ENCODE measurements at regions not wholly inside any gene's neighbourhood (a gene's known extent, or its start where the extent isn't known, plus 50 kb on each side); places are given as distances from the start of the nearest gene placed in this dataset.
A peak's percentile ranks its signal among the peaks of the same experiment; 100 is the strongest.

DNA sequence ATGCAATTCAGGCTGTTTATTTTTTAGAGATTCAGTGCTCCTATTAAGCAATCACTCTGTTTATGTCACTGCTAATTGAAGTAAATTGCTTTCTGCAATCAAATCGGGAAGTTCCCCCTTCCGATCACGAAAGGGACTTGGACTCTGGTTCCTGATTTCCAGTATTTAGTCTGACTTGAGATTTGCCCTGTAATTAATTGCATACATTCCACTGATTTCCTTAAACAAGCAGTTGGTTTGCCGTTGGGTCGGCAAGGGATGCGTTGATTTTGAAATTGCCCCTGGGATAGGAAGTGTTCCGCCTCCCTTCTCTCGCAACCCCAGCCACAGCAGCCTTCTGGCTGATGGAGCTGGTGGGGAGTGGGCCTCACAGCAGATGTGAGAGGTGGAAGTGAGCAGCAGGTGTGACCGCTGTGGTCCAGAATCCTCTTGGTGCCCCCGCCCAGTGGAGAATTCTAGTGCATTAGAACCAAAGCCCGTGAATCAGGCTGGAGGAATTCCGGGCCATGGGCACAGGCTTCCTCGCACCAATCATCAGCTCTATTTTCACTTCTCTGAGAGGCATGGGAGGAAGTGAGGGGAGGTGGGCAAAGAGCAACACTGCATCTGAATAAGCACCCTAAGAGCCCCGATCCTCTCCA lies 102.5 kb downstream of the SPRY4 start:
- H3K27me3 ChIP-seq (ENCODE audit: control insufficient read depth, insufficient read depth, low read length): peaks cover 3% of the 10 kb centered on the region
- no peak overlapping the region for H3K27ac ChIP-seq (ENCODE audit: low read length)
- H3K9me3 ChIP-seq (replicated peaks; ENCODE audit: control insufficient read depth, low read depth, low read length): no peaks in the 10 kb centered on the region
- no peaks in the 10 kb centered on the region for H3K36me3 ChIP-seq (ENCODE audit: control insufficient read depth, insufficient read depth, low read length)
- 20% methylated on average over 2 of the region's 14 CpGs for WGBS (ENCODE audit: insufficient coverage)
- H3K4me1 ChIP-seq (ENCODE audit: control insufficient read depth, insufficient read depth, low read length): peaks cover 27% of the 10 kb centered on the region
- DNase-seq: no peak
- H3K4me3 ChIP-seq (ENCODE audit: low read length): no peak overlapping the region

DNA sequence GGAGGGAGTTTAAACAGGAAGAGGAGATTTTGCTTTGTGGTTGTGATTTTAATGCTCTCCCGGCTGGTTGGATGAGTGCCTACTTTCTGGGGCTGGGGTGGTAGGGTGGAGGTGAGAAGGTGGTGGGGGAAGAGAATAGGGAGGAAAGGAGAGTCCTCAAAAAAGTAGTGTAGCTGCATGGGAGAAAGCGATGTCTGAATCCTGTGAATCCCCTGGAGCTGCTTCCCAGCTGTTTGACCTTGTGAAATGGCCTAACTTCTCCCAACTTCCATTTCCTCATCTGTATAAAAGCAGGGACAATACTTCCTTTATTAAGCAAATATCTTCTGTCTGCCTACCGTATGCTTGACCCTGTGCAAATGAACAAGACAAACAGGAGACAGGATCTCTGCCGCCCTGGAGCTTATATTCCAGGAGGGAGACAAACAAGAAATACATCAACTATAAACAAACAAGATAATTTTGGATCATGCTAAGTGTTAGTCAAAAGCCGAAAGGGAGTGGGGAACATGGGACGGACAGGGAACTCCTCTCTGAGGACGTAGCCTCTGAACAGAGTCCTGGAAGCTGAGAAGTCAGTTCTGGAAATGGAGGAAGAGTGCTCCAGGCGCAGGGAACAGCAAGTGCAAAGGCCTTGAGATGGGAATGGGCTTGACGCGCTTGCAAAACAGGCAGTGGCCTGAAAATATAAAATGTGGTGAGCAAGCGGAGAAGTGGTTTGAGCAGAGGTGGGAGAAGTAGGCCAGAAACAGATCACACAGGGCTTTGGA lies 103.5 kb downstream of the SPRY4 start:
- Histone ChIP-seq H3K4me1 (ENCODE audit: control insufficient read depth, insufficient read depth, low read length) (peaks cover 37% of the 10 kb centered on the region), H3K36me3 (ENCODE audit: control insufficient read depth, insufficient read depth, low read length) (no peaks in the 10 kb centered on the region), H3K9me3 (replicated peaks; ENCODE audit: control insufficient read depth, low read depth, low read length) (no peaks in the 10 kb centered on the region), H3K4me3 (ENCODE audit: low read length) (no peak overlapping the region), H3K27ac (ENCODE audit: low read length) (peak overlapping the region; percentile 42), H3K27me3 (ENCODE audit: control insufficient read depth, insufficient read depth, low read length) (peaks cover 3% of the 10 kb centered on the region)
- 69% methylated on average over 8 of the region's 11 CpGs for WGBS (ENCODE audit: insufficient coverage)
- peak; percentile 69 for DNase-seq

GRCh38 chr5:142219146-142219545 lies 105.7 kb downstream of the SPRY4 start:
- Histone ChIP-seq H3K27me3 (ENCODE audit: control insufficient read depth, insufficient read depth, low read length) (peaks cover 3% of the 10 kb centered on the region), H3K9me3 (replicated peaks; ENCODE audit: control insufficient read depth, low read depth, low read length) (no peaks in the 10 kb centered on the region), H3K36me3 (ENCODE audit: control insufficient read depth, insufficient read depth, low read length) (no peaks in the 10 kb centered on the region), H3K4me1 (ENCODE audit: control insufficient read depth, insufficient read depth, low read length) (peaks cover 42% of the 10 kb centered on the region), H3K27ac (ENCODE audit: low read length) (no peak overlapping the region), H3K4me3 (ENCODE audit: low read length) (no peak overlapping the region)
- WGBS (ENCODE audit: insufficient coverage): 90% methylated on average over 5 of the region's 7 CpGs
- no peak for DNase-seq

DNA sequence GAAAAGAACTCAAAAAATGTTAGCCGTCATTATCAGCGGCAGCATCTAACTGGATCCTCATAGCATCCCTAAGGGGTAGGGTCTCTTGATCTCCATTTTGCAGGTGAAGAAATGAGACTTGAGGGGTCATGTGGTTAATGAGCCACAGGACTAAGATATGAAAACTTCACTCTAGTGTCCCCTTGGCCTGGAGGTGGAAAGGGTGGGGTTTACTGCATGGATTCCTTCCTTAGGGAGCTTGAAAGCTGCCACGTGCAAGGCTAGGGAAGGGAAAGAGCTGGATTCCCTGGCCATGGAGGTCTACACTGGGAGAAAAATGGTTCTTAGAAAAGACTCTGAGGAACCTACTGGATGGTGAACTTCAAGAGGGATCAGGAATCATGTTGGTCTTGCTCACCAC lies 107.9 kb downstream of the SPRY4 start:
- DNase-seq: peak; percentile 53
- no peaks in the 10 kb centered on the region for H3K36me3 ChIP-seq (ENCODE audit: control insufficient read depth, insufficient read depth, low read length)
- no peak overlapping the region for H3K27ac ChIP-seq (ENCODE audit: low read length)
- H3K4me1 ChIP-seq (ENCODE audit: control insufficient read depth, insufficient read depth, low read length): peaks cover 29% of the 10 kb centered on the region
- no peak overlapping the region for H3K4me3 ChIP-seq (ENCODE audit: low read length)
- H3K9me3 ChIP-seq (replicated peaks; ENCODE audit: control insufficient read depth, low read depth, low read length): no peaks in the 10 kb centered on the region
- 59% methylated on average over 3 of the region's 3 CpGs for WGBS (ENCODE audit: insufficient coverage)
- peaks cover 3% of the 10 kb centered on the region for H3K27me3 ChIP-seq (ENCODE audit: control insufficient read depth, insufficient read depth, low read length)

DNA sequence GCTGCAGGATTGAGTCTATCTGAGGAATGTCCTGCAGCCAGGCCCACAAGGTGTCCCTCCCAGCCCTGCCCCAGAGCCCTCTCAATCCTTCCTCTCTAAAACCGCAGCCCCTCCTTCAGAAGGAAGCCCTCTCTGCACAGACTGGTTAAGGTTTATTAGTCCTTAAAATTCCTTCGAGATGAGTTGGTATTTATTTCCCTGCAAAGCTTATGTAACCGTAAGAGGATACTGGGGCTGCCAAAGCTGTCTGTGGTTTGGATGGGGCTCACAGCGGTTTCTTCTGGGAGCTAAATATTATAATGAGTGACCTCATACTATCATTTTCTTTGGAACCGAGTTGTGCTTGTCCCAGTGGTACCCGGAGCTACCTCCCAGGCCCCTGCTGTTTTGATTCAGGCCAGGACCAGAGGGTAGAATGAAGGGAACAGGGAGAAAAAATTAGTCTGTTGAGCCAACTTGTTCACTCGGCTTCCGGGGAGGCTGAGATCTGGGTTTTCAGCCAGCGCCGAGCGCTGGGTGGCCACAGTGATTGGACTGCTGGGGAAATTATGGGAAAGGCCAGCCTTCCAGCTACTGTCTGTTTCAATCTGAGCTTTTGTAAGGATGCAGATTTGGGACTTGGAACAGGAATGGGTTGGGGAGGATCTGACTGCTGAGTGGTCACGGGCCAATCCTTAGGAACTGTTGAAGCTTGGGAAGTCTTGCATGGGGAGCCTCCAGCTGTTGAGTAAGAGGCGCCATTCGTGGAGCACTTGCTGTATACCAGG lies 107.5 kb downstream of the NDFIP1 start:
- peak overlapping the region; percentile 75 for H3K27ac ChIP-seq (ENCODE audit: low read length)
- 15% methylated on average over 6 of the region's 14 CpGs for WGBS (ENCODE audit: insufficient coverage)

DNA sequence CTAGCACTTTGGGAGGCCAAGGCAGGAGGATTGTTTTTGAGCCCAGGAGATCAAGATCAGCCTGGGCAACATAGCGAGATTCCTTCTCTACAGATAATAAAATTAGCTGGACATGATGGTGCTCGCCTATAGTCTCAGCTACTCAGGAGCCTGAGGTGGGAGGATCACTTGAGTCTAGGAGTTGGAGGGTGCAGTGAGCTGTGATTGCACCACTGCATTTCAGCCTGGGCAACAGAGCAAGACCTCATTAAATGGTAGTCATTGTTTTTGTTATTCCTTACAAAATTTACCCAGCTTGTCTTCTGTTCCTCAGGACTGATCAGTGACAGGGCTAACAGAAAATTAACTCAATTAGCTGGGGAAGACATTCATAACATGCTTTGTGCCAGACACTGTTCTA lies 104.5 kb downstream of the NDFIP1 start:
- DNase-seq: no peak
- Histone ChIP-seq H3K36me3 (ENCODE audit: control insufficient read depth, insufficient read depth, low read length) (no peaks in the 10 kb centered on the region), H3K4me3 (ENCODE audit: low read length) (no peak overlapping the region), H3K27me3 (ENCODE audit: control insufficient read depth, insufficient read depth, low read length) (peaks cover 2% of the 10 kb centered on the region), H3K9me3 (replicated peaks; ENCODE audit: control insufficient read depth, low read depth, low read length) (no peaks in the 10 kb centered on the region), H3K27ac (ENCODE audit: low read length) (no peak overlapping the region), H3K4me1 (ENCODE audit: control insufficient read depth, insufficient read depth, low read length) (peaks cover 17% of the 10 kb centered on the region)
- no CpG with 5 or more reads among the region's 2 CpGs for whole genome bisulfite sequencing (ENCODE audit: insufficient coverage)

More for the DNA sequence above, 107.5 kb downstream of the NDFIP1 start:
- DNase-seq: peak; percentile 97
- H3K36me3 ChIP-seq (ENCODE audit: control insufficient read depth, insufficient read depth, low read length): no peaks in the 10 kb centered on the region
- no peak overlapping the region for H3K4me3 ChIP-seq (ENCODE audit: low read length)
- no peaks in the 10 kb centered on the region for H3K9me3 ChIP-seq (replicated peaks; ENCODE audit: control insufficient read depth, low read depth, low read length)
- H3K27me3 ChIP-seq (ENCODE audit: control insufficient read depth, insufficient read depth, low read length): no peaks in the 10 kb centered on the region
- peaks cover 22% of the 10 kb centered on the region for H3K4me1 ChIP-seq (ENCODE audit: control insufficient read depth, insufficient read depth, low read length)

DNA sequence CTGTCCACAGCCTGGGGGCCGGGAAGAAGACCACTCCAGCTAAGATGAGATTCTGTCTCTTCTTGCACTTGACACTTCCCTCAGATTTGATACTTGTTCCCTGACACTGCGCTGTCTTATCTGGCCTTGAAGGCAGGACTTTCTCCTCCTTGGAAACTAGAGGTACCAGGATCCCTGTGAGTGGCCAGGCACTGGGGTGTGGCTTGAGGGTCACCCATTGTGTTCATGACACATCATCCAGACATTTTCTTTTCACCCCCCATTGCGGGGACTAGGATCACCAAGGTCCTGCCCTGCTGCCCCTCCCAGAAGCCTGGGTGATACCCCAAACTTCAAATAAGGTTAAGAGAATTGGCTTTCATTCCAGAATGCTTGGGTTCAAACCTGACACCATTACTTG lies 103.3 kb downstream of the NDFIP1 start:
- DNase-seq: no peak
- Histone ChIP-seq H3K27me3 (ENCODE audit: control insufficient read depth, insufficient read depth, low read length) (peaks cover 2% of the 10 kb centered on the region), H3K4me1 (ENCODE audit: control insufficient read depth, insufficient read depth, low read length) (peaks cover 12% of the 10 kb centered on the region), H3K9me3 (replicated peaks; ENCODE audit: control insufficient read depth, low read depth, low read length) (no peaks in the 10 kb centered on the region), H3K36me3 (ENCODE audit: control insufficient read depth, insufficient read depth, low read length) (no peaks in the 10 kb centered on the region), H3K4me3 (ENCODE audit: low read length) (no peak overlapping the region), H3K27ac (ENCODE audit: low read length) (no peak overlapping the region)
- WGBS (ENCODE audit: insufficient coverage): no CpG with 5 or more reads among the region's 3 CpGs

GRCh38 chr5:142210864-142211412 lies 102.4 kb downstream of the NDFIP1 start:
- Histone ChIP-seq H3K4me1 (ENCODE audit: control insufficient read depth, insufficient read depth, low read length) (peaks cover 3% of the 10 kb centered on the region), H3K9me3 (replicated peaks; ENCODE audit: control insufficient read depth, low read depth, low read length) (no peaks in the 10 kb centered on the region), H3K27ac (ENCODE audit: low read length) (no peak overlapping the region), H3K4me3 (ENCODE audit: low read length) (no peak overlapping the region), H3K36me3 (ENCODE audit: control insufficient read depth, insufficient read depth, low read length) (no peaks in the 10 kb centered on the region), H3K27me3 (ENCODE audit: control insufficient read depth, insufficient read depth, low read length) (peaks cover 2% of the 10 kb centered on the region)
- no peak for DNase-seq
- WGBS (ENCODE audit: insufficient coverage): 88% methylated on average over 9 of the region's 11 CpGs

- 91% methylated on average over 8 of the region's 9 CpGs for WGBS (ENCODE audit: insufficient coverage)
- H3K4me3 ChIP-seq (ENCODE audit: low read length): no peak overlapping the region
- H3K27ac ChIP-seq (ENCODE audit: low read length): no peak overlapping the region
- H3K27me3 ChIP-seq (ENCODE audit: control insufficient read depth, insufficient read depth, low read length): peaks cover 2% of the 10 kb centered on the region
- no peaks in the 10 kb centered on the region for H3K9me3 ChIP-seq (replicated peaks; ENCODE audit: control insufficient read depth, low read depth, low read length)
- H3K4me1 ChIP-seq (ENCODE audit: control insufficient read depth, insufficient read depth, low read length): no peaks in the 10 kb centered on the region
- DNase-seq: no peak
- H3K36me3 ChIP-seq (ENCODE audit: control insufficient read depth, insufficient read depth, low read length): no peaks in the 10 kb centered on the region
Measured at GRCh38 chr5:142210011-142210410, 101.4 kb downstream of the NDFIP1 start.

DNA sequence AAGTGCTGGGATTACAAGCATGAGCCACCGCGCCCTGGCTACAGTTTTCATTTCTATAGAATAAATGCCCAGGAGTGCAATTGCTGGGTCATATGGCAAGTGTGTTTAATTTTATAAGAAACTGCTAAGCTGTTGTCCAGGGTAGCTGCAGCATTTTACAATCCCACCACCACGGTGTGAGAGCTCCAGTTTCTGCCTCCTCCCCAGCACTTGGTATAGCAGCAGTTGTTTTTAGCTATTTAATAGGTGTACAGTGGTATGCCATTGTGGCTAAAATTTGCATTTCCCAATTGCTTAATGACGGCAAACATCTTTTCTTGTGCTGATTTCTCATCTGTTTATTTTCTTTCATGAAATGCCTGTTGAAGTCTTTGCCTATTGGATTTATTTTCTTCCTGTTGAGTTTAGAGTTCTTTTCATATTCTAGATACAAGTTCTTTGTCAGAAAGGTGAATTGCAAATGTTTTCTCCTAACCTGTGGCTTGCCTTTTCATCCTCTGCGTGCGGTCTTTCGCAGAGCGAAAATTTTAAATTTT lies 100.3 kb downstream of the NDFIP1 start:
- Histone ChIP-seq H3K27ac (ENCODE audit: low read length) (no peak overlapping the region), H3K9me3 (replicated peaks; ENCODE audit: control insufficient read depth, low read depth, low read length) (no peaks in the 10 kb centered on the region), H3K4me3 (ENCODE audit: low read length) (no peak overlapping the region), H3K36me3 (ENCODE audit: control insufficient read depth, insufficient read depth, low read length) (no peaks in the 10 kb centered on the region), H3K27me3 (ENCODE audit: control insufficient read depth, insufficient read depth, low read length) (peaks cover 2% of the 10 kb centered on the region), H3K4me1 (ENCODE audit: control insufficient read depth, insufficient read depth, low read length) (no peaks in the 10 kb centered on the region)
- WGBS (ENCODE audit: insufficient coverage): no CpG with 5 or more reads among the region's 8 CpGs
- no peak for DNase-seq
